ENCODE measurements at regions not wholly inside any gene's neighbourhood (a gene's known extent, or its start where the extent isn't known, plus 50 kb on each side); places are given as distances from the start of the nearest gene placed in this dataset.

DNA sequence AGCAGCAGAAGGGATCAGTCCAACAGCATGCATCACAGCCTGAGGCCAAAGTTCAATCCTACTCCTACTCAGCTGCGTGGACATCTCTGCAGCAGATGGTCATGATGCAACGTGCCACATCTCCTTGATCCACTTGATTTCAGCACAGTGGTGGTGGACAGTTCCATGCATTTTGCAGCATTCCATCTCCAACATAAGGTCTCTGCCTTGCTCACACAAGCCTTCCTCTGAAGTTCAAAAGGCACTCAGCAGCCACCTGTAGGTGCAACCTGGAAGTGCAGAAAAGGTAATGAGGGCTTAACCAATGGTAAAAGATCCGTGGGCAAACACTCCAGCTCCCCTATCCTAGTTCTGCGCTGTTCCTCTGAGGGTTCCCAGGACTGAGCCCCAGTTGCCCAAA, 57.5 kb upstream of the CHCHD3 start (continued):
- peak in 1 of 2 experiments; percentile 77 for TF ChIP-seq AFF1 (IDR thresholded peaks at IDR 0.05; ENCODE audit: low read depth in 1 of 2, partially characterized antibody in 2 of 2)
- TF ChIP-seq SRF (CRISPR knock-in tag; IDR thresholded peaks at IDR 0.05), result no peak
- no peak for TF ChIP-seq NELFE (IDR thresholded peaks at IDR 0.05; ENCODE audit: insufficient read depth, insufficient read length)
- TF ChIP-seq, protein P1, sequence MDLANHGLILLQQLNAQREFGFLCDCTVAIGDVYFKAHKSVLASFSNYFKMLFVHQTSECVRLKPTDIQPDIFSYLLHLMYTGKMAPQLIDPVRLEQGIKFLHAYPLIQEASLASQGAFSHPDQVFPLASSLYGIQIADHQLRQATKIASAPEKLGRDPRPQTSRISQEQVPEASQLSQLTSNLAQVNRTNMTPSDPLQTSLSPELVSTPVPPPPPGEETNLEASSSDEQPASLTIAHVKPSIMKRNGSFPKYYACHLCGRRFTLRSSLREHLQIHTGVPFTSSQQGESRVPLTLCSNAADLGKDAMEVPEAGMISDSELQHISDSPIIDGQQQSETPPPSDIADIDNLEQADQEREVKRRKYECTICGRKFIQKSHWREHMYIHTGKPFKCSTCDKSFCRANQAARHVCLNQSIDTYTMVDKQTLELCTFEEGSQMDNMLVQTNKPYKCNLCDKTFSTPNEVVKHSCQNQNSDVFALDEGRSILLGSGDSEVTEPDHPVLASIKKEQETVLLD (IDR thresholded peaks at IDR 0.05), result no peak
- no peak for TF ChIP-seq DACH1 (IDR thresholded peaks at IDR 0.05; ENCODE audit: partially characterized antibody)
- no peak for TF ChIP-seq SMAD3 (CRISPR knock-in tag; conservative IDR thresholded peaks at IDR 0.05)
- no peak for TF ChIP-seq ZNF431 (CRISPR knock-in tag; IDR thresholded peaks at IDR 0.05)
- TF ChIP-seq RAD21 (CRISPR knock-in tag; conservative IDR thresholded peaks at IDR 0.05 in 1 of 2, IDR thresholded peaks at IDR 0.05 in 1 of 2), result peak in 1 of 2 experiments; percentile 61; a peak in 2 of 4 replicates
- peak; percentile 99 for TF ChIP-seq REST (IDR thresholded peaks at IDR 0.05; ENCODE audit: borderline replicate concordance)
- TF ChIP-seq REST (CRISPR knock-in tag; IDR thresholded peaks at IDR 0.05; ENCODE audit: low read depth), result peak; percentile 94
- peak; percentile 54; the same call in 1 of the 2 replicates for TF ChIP-seq CEBPB (tag; IDR thresholded peaks at IDR 0.05)
- TF ChIP-seq, protein P2, sequence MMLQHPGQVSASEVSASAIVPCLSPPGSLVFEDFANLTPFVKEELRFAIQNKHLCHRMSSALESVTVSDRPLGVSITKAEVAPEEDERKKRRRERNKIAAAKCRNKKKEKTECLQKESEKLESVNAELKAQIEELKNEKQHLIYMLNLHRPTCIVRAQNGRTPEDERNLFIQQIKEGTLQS (IDR thresholded peaks at IDR 0.05), result peak; percentile 37
- TF ChIP-seq, protein P2 (CRISPR knock-in tag; conservative IDR thresholded peaks at IDR 0.05), result no peak
- peak; percentile 54; the same call in 1 of the 2 replicates for TF ChIP-seq STAG1 (CRISPR knock-in tag; IDR thresholded peaks at IDR 0.05; ENCODE audit: borderline replicate concordance)
